NCI-H1092 (cell line): ENCODE measurements at regions not wholly inside any gene's neighbourhood (a gene's known extent, or its start where the extent isn't known, plus 50 kb on each side); places are given as distances from the start of the nearest gene placed in this dataset.

Experiments used
- DNase-seq: peaks from one replicate; lab custom pipeline; 2025; lab: John Stamatoyannopoulos, UW

GRCh38 chr11:114758627-114759026 is 80.3 kb downstream of the NXPE2 start:
- DNase-seq = no peak

DNA sequence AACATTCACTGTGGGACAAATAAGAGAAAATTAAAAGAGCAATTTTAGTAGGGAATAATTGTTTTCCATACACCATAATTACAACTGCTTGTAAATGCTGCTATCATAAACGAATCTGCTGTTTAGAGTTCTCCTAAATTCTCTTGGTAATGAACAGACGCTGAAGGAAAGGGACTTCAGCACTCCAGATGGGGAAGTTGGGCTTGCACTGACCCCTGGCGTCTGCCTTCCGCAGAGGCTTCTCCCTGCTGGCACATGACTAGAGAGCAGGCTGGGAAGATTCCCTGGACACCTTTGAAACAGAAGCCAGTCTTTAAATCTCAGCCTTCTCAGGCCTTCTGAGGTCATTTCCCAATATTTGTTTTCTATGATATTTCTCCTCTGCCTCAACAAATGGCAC is 84.1 kb downstream of the NXPE2 start:
- DNase-seq = peak; percentile 74

DNA sequence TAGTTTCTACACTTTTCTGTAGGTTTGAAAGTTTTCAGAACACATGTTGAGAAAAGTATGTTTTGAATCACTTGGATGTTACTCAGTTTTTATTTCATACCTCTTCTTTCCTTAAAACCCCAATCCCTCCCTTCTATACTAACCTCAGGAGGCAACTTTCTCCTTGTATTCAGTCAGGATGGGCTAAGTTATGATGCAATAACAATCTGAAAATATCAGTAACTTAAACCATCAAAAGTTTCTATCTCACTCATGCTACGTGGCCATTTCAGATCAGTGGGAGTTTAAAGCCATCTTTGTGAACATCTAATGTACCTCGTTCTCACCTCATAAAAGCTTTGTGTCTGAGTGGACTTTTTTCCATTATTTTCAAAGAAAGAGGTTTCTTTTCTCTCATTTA is 86.2 kb downstream of the NXPE2 start:
- no peak for DNase-seq

DNA sequence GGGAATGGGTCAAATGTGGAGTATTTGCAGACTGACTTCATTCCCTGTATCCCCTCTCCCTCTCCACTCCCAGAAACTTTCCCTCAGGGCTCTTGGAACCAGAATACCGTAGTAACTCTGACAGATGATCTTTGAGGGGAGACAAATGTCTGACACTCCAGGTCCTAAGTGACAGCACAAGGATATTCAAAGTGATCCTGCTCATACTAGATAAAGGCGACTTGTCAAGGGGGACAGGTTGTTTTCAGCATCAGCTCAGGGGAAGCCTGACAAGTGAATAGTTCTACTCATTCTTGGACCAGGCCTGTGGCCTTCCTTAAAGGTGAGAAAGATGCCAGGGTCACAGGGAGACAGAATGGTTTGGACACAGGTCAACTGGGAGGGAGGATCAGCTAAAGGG is 92.8 kb downstream of the NXPE2 start:
- DNase-seq = no peak

GRCh38 chr11:114773541-114774338 is 95.4 kb downstream of the NXPE2 start:
- no peak for DNase-seq

- DNase-seq = peak; percentile 77
Observed at GRCh38 chr11:114774599-114775361, 96.5 kb downstream of the NXPE2 start.

DNA sequence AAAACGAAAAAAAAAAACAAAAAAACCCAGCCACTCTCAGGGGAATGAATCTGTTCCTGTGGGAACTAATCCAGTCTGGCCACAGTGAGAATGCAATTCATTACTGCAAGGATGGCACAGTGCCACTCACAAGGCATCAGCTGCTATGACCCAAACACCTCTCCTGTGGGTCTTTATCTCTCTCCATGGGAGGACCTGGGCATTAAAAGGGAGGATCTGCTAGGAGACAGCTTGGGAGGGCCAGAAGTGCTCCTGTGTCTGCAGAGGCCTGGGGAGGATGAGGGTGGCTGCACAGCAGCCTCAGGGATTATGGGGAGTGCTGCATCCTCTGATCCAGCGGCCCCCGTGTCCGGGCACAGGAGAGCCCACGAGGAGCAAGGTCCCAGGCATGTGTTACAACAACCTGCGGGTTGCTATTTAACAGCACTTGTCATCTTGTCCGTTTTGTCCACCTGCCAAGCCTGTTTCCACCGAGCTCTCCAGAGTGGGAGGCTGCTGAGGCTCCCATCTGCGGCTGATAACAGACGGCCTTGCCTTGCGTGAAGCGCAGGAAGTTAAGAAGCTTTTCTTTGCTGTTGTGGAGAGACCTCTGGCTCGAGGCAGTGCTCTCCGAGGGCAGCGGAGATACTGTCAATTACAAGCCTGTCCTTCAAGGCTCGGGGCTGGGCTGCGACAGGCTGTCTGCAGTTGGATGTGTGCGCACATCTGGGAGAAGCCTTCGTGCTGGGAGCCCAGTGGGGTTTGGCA is 97.7 kb downstream of the NXPE2 start:
- DNase-seq = peak; percentile 28

GRCh38 chr11:114776956-114777355 is 98.6 kb downstream of the NXPE2 start:
- no peak for DNase-seq

DNA sequence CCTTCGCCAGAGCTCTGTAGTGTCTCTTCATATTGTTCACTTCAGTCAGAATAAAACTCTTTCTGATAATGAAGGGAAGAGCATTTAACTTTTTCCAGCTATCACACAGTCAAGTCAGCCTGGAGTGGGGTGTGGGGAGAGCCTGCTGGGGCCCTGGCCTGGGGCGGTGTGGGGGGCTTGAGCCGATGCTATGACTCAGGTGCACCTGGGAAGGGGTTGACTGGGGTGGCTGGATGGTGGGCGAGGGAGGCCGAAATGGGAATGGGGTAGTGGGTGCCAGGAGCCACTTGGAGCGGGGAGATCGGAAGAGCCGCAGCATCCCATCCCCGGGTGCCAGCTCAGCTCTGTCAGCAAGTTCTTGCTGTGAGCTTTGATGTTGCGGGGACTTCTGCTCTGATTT is 100.9 kb downstream of the NXPE2 start:
- DNase-seq = no peak

- DNase-seq = no peak
Observed at GRCh38 chr11:114782650-114783310, 104.5 kb downstream of the NXPE2 start.

- DNase-seq = no peak
Observed at GRCh38 chr11:114783805-114784204, 105.5 kb downstream of the NXPE2 start.

DNA sequence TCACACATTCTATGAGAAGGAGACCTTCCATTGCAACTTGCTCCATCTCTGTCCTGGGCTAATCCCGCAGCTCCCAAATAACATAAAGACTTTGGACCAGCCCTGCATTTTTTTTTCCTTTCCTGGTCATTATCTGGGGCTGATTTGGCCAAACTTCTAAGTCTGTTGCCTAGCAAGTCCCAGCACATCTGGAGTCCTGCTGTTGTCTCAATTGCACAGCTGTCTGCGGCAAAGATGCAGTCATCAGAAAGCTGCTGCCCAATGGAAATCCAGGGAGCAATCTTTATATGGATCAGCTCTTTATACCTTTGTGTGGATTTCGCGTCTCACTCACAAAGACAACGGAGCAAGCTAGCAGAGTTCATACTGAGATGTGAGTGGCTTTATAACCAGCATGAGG is 105.9 kb downstream of the NXPE2 start:
- DNase-seq = no peak

DNA sequence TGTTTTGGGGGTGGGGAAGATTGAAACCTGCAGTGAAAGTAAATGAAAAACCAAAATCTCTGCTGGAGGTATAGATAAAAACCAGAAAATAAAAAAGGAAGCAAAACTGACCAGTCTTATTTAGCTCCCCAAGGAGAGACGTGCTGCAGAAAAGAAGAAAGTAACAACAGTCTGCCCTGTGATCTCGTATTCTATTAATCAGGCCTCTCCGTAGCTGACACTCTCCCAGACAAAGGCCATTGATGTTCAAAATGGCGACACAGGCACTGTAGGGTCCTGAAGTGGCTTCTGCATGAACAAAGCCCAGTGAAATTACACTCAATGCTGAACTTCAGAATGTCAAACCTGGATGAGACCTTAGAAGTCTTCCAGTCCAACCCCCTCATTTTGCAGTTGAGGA is 106.6 kb downstream of the NXPE2 start:
- no peak for DNase-seq

- DNase-seq = peak; percentile 28
Observed at GRCh38 chr11:114785820-114786219, 107.5 kb downstream of the NXPE2 start.

- no peak for DNase-seq
Observed at GRCh38 chr11:114787126-114787525, 108.8 kb downstream of the NXPE2 start.

GRCh38 chr11:114790910-114791309 is 112.6 kb downstream of the NXPE2 start:
- DNase-seq = no peak

- DNase-seq = no peak
Observed at GRCh38 chr11:114794048-114794684, 115.8 kb downstream of the NXPE2 start.

DNA sequence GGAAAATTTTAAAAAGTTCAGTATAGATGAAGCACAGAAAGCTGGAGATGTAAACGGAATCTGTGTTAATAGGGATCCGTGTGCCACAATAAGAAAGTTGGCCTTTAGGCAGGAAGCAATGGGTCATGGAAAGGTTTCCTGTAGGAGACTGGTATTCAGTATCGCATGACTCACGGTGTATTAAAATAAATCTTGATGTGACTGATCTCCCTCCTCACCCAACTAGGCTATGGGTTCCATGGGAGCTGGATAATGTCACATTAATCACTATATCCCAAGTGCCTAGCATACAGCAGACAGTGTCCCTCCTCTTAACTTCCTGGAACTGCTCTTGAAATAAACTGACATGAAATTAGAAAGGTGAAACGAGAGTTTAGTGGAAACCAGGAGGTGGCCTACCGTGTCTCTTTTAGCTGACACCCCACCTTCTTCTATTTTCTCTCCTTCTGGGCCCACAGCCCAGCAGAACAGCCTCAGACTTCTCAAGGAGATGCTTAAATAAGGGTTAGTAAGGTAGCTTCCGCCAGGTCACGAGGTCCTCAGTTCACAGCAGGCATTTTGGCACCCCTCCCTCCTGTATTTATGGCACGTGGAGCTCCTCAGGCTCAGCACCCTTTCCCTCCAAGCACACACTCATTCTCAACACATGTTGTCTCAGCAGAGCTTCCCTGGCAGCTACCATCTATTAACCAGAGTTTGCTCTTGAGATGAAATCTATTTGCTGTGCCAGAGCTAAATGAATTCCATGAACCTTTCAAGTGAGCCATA is 118.8 kb downstream of the NXPE2 start:
- no peak for DNase-seq

GRCh38 chr11:114799476-114799875 is 121.1 kb downstream of the NXPE2 start:
- DNase-seq = no peak

DNA sequence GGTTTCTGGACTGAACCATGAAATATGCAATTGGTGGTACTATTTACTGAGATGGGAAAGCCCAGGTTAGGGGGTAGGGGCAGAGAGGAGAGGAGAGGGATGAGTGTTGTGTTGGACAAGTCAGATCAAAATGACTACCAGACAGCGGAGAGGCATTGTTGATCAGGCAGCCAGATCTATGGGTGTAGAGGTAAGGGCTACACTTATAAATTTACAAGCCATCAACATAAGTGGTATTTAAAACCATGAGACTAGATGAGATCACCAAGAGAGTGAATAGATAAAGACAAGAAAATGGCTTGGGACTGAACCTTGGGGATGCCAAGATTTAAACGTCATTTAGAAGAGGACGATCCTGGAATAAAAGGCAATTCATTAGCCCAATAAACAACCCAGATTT is 123.4 kb downstream of the NXPE2 start:
- DNase-seq = no peak

- no peak for DNase-seq
Observed at GRCh38 chr11:114802878-114803277, 124.6 kb downstream of the NXPE2 start.
